Neural crest cell (in vitro differentiated cells): ENCODE measurements at regions not wholly inside any gene's neighbourhood (a gene's known extent, or its start where the extent isn't known, plus 50 kb on each side); places are given as distances from the start of the nearest gene placed in this dataset.

Source experiments
- DNase-seq: peaks from one replicate; pipeline ENCODE4 v3.0.0; 2021; ENCODE audit warnings: low read depth, mixed read lengths, low spot score
- H3K27ac Mint-ChIP-seq: one replicate; pipeline ENCODE4 v1.8.0; 2021; ENCODE audit warnings: mild to moderate bottlenecking, mixed read lengths; ENCODE audit not compliant: unreplicated experiment
- H3K27me3 Mint-ChIP-seq: 2 replicates; pipeline ENCODE4 v1.8.0; 2021; ENCODE audit warnings: low read depth, mild to moderate bottlenecking, mixed read lengths
- H3K36me3 Mint-ChIP-seq: 2 replicates; pipeline ENCODE4 v1.8.0; 2021; ENCODE audit warnings: low read depth, mild to moderate bottlenecking, mixed read lengths
- H3K4me1 Mint-ChIP-seq: 2 replicates; pipeline ENCODE4 v1.8.0; 2021; ENCODE audit warnings: mixed read lengths
- H3K4me3 Mint-ChIP-seq: one replicate; pipeline ENCODE4 v1.8.0; 2021; ENCODE audit warnings: mild to moderate bottlenecking, mixed read lengths
- H3K9me3 Mint-ChIP-seq: 2 replicates; pipeline ENCODE4 v1.8.0; 2021; ENCODE audit warnings: mixed read lengths
- TF ChIP-seq, protein P1 (sequence below): fragments of 200-600 bp; sonication (generic); conservative IDR thresholded peaks from 2 replicates; pipeline ENCODE4 v1.5.0; 2021; ENCODE audit warnings: antibody characterized with exemption, mild to moderate bottlenecking

DNA sequence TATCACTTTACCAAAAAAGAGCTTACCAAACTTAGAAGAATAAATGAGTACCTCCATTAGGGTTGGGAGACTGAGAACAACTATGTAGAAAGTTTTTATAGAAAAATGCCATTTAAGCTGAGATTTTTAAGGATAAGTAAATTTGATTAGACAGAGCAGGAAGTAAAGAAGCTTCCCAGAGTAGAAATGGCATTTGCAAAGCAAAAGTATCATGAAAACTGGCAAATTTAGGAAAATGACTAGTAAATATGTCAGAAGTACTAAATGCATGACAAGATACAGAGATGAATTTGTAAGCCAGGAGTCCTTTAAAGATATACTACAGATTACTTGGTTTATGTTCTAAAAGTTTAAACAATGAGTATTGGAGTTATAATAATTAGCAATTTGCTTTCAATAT, 2581.8 kb downstream of the PCDH9 start:
- Mint-ChIP-seq H3K9me3 (peaks cover 4% of the 10 kb centered on the region), H3K27me3 (no peaks in the 10 kb centered on the region)

DNA sequence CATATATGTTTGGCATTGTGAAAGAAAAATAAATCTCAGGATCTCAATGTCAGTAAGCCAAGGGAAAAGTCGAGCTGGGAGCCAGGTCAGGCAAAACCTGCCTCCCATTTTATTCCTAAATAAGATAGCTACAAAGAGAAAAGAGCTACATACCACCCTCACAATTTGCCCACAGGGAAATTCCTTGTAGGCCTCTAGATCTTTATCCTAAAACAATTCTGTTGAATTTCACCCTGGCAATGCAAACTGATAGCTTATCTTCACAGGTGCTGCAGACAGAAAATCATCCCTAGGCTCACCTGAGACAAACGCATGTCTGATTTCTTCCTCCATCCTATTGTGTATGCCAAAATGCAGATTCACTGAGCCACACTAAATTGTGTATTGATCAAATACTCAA, 2587.1 kb downstream of the PCDH9 start:
- no peak overlapping the region for H3K27ac Mint-ChIP-seq
- H3K27me3 Mint-ChIP-seq: no peaks in the 10 kb centered on the region
- no peaks in the 10 kb centered on the region for H3K9me3 Mint-ChIP-seq
- TF ChIP-seq, protein P1, sequence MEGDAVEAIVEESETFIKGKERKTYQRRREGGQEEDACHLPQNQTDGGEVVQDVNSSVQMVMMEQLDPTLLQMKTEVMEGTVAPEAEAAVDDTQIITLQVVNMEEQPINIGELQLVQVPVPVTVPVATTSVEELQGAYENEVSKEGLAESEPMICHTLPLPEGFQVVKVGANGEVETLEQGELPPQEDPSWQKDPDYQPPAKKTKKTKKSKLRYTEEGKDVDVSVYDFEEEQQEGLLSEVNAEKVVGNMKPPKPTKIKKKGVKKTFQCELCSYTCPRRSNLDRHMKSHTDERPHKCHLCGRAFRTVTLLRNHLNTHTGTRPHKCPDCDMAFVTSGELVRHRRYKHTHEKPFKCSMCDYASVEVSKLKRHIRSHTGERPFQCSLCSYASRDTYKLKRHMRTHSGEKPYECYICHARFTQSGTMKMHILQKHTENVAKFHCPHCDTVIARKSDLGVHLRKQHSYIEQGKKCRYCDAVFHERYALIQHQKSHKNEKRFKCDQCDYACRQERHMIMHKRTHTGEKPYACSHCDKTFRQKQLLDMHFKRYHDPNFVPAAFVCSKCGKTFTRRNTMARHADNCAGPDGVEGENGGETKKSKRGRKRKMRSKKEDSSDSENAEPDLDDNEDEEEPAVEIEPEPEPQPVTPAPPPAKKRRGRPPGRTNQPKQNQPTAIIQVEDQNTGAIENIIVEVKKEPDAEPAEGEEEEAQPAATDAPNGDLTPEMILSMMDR: no peak
- H3K36me3 Mint-ChIP-seq: no peaks in the 10 kb centered on the region
- no peaks in the 10 kb centered on the region for H3K4me1 Mint-ChIP-seq
- no peak overlapping the region for H3K4me3 Mint-ChIP-seq
- no peak for DNase-seq

More for the DNA sequence above, 2581.8 kb downstream of the PCDH9 start:
- no peak overlapping the region for H3K4me3 Mint-ChIP-seq
- H3K27ac Mint-ChIP-seq: no peak overlapping the region
- no peaks in the 10 kb centered on the region for H3K4me1 Mint-ChIP-seq
- no peaks in the 10 kb centered on the region for H3K36me3 Mint-ChIP-seq
- no peak for DNase-seq
- TF ChIP-seq, protein P1: no peak

DNA sequence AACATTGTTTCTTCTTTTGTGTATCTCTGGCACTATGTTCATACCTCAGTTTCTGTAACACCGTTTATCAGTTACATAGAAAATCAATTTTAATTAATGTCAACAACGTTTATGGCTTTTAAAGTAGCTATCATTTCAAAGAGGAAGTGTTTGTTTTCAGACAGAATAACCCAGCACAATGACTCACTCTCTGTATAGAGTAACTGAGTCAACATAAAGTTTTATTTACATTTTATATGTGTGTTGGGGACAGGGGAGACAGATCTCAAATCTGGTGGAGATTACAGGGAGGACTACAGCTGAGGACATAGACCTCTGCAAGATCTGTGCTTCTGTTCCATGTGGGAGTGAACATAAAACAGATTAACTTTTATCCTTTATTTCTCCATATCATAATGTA, 2590.1 kb downstream of the PCDH9 start:
- H3K4me3 Mint-ChIP-seq: no peak overlapping the region
- H3K27me3 Mint-ChIP-seq: no peaks in the 10 kb centered on the region
- H3K27ac Mint-ChIP-seq: no peak overlapping the region
- TF ChIP-seq, protein P1: no peak
- no peaks in the 10 kb centered on the region for H3K9me3 Mint-ChIP-seq
- no peaks in the 10 kb centered on the region for H3K4me1 Mint-ChIP-seq
- no peaks in the 10 kb centered on the region for H3K36me3 Mint-ChIP-seq
- no peak for DNase-seq

DNA sequence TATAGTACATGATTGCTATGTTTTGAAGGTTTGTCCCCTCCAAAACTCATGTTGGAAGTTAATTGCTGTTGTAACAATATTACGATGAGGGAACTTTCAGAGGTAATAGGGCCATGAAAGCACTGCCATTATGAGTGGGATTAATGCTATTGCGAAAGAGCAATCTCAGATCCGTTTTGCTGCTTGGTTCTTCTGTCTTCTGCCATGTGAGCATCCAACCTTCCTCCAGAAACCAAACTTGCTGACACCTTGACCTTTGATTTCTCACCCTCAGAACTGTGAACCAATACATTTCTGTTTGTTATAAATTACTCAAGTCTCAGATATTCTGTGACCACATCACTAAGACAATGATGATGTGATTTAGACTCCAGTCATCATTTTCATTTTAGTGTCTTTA, 2590.9 kb downstream of the PCDH9 start:
- Mint-ChIP-seq H3K36me3 (no peaks in the 10 kb centered on the region), H3K4me1 (no peaks in the 10 kb centered on the region), H3K27me3 (no peaks in the 10 kb centered on the region), H3K27ac (no peak overlapping the region), H3K9me3 (no peaks in the 10 kb centered on the region), H3K4me3 (no peak overlapping the region)
- TF ChIP-seq, protein P1: no peak
- no peak for DNase-seq

DNA sequence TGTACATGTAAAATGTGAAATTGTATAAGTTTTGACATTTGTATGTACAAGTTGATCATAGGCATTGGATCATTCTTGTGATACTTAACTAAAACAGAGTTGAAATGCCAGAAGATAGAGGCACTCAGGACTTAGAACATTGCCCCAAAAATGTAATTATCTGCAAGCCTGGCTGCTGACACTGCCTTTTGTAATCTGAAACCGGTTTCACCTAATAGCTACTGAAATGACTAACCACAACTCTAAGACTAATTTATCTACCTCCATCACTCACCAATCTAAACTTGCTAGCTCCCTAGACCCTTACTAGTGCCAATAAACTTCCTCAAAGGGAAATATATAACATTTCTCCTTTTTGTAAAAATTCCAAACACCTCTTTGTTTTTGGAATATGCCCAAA, 2596.2 kb downstream of the PCDH9 start:
- Mint-ChIP-seq H3K27ac (no peak overlapping the region), H3K4me1 (no peaks in the 10 kb centered on the region), H3K27me3 (no peaks in the 10 kb centered on the region), H3K36me3 (no peaks in the 10 kb centered on the region), H3K9me3 (no peaks in the 10 kb centered on the region), H3K4me3 (no peak overlapping the region)
- no peak for DNase-seq
- TF ChIP-seq, protein P1: no peak

DNA sequence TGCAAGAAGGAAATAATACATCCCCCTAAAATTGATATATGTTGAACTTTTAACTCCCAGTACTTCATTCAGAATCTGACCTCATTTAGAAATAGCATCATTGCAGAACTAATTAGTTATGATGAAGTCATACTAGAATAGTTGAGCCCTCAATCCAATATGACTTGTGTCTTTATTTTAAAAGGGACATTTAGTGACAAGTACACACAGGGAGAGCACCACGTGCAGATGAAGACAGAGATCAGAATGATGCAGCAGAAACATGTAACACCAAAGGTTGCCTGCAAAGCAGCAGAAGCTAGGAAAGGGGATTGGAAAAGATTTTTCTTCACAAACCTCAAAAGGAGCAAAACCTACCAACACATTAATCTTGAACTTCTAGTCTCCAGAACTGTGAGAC, 2602.5 kb downstream of the PCDH9 start:
- DNase-seq: no peak
- H3K9me3 Mint-ChIP-seq: no peaks in the 10 kb centered on the region
- no peak overlapping the region for H3K27ac Mint-ChIP-seq
- no peaks in the 10 kb centered on the region for H3K36me3 Mint-ChIP-seq
- TF ChIP-seq, protein P1: no peak
- H3K4me3 Mint-ChIP-seq: no peak overlapping the region
- no peaks in the 10 kb centered on the region for H3K27me3 Mint-ChIP-seq
- H3K4me1 Mint-ChIP-seq: no peaks in the 10 kb centered on the region
